GM04504 (cell line): ENCODE measurements at regions not wholly inside any gene's neighbourhood (a gene's known extent, or its start where the extent isn't known, plus 50 kb on each side); places are given as distances from the start of the nearest gene placed in this dataset.

Source experiments
- DNase-seq: peaks from one replicate; pipeline ENCODE4 v3.0.0-alpha.2; 2012; ENCODE audit warnings: low read depth

DNA sequence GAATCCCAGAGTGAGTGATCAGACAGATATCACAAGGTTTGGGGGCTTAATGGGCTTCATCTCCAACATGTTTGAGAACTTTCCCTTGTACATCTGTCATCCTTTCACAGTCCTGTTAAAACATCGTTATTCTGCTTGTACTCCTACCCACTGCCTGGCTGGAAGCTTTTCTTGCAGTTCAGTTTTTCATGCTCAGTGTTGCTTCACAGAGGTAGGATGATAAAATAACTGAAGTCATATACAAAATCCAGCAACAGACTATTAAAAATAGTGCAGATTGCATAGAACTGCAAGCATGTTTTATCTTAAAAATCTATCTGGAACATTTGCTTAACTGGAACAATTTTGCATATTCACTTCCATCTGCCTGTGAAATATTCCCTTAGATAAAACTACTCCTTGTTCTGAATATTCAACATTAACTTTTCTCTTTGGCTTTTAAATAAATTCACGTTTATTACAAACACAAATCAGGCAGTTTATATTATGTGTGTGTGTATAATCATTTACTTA, 579.6 kb upstream of the IGFBP7 start:
- no peak for DNase-seq

DNA sequence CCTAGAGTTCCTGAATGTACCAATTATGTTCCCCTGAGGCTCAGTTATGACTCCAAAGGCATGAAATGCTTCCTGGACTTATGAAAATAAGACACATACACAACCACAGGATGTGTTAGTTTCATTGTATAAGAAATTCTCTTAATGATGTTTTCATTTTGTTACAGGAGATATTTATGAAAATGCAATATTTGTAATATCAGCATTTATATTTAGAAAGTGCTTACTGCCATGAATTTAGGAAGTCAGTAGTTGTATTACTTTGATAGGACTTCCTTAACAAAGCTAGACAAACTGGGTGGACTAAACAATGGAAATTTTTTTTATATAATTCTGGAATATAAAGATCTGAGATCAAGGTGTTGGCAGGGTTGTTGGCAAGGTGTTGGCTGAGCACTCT, 572.1 kb upstream of the IGFBP7 start:
- DNase-seq, result no peak

DNA sequence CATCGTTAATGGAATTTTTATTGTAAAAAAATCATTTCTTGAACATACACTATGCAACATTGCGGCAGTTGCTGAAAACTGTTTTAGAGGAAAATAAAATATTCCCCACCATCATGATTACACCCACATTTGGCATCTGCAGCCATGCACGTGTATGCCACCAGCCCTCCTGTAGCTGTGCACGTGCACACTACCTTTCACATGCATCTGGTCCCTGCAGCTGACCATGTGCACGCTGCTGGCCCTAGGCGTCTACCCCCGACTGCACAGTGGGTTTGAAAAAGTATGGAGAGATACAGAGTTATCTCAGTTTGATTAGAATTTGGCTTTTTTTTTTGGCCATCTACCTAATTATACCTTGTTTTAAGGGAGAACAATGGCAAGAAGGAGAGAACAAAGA, 569.8 kb upstream of the IGFBP7 start:
- no peak for DNase-seq

DNA sequence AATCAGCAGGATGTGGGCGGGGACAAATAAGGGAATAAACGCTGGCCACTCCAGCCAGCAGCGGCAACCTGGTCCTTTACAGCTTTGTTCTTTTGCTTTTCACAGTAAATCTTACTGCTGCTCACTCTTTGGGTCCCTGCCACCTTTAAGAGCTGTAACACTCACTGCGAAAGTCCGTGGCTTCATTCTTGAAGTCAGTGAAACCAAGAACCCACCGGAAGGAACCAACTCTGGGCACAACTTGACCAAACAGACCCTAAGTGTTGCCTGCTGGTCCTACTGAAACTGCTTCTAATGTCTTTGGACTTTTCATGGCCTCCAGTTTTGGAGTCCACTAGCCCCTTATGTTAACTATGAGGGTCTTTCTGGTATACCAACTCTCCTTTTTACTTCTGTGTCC, 566.2 kb upstream of the IGFBP7 start:
- DNase-seq, result no peak

DNA sequence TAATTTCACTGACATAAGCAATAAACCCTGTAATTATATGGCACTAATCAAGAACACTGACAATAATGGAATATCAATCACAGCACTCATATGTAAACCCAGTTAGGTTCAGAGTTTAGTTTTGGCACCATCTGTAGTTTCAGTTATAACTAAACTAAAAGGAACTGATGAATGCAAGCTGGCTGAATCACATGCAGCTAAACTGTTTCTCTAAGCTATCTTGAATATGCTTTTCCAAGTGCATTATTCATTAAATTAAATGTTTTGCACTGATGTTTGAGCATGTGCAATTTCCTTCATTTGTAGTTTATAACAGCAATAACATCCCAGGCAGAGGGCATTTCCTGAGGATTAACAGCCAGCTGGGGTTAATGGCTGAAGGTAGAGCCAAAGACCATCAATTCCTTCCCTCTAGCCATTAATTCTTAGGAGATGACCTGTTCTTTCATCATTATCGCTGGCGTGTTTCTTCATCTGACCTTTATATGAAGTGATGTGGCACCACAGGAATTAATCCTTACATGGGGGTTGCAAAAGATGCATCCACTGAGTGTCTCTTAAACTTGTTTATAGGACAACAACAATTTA, 562.8 kb upstream of the IGFBP7 start:
- DNase-seq, result no peak

GRCh38 chr4:57668621-57669020, 558.4 kb upstream of the IGFBP7 start:
- DNase-seq, result no peak

- no peak for DNase-seq
These were observed 555.6 kb upstream of the IGFBP7 start for GRCh38 chr4:57665806-57666205.

DNA sequence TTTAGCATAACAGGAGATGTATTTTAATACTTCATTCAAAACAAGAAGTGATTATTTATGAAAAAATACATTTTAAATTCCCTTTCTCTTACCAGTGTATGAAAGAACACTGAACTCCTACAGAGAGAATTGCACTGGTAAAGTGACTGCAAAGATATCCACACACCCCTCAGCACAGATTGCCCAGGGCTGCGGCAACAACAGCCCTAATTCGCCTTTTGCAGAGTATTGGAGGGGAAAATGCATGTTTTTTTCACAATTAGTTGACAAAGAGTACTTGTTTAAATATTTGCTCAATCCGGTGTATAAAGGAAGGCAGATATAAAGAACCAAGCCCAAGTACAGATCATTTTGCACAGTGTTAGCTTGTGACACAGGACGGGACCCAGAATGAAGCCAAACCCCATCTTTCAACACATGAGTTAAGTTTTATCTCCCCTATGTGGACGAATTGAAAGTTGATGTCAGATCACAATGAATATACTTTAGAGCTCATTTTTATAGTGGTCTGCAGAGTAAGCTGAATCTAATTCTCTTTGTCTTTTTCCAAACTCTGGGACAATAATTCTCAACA, 551.4 kb upstream of the IGFBP7 start:
- no peak for DNase-seq

DNA sequence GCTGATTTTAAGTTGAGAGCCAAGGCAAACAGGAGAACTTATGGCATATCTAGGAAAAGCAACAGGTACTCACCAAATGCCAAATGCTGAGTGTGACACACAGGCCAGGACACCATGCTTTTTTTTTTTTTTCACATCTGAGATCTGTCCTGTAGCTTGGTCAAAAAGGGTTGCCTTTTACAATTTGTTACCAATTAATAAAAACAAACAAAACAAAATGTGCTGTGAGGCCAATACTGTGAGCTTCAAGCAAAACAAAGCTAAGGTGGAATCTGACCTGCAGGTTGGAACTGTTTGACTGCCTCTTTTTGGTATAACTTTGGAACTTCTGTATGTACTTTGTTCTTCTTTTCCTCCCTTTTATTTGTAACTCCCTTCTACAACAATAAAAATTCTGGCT, 548.5 kb upstream of the IGFBP7 start:
- no peak for DNase-seq

GRCh38 chr4:57658188-57658587, 548.0 kb upstream of the IGFBP7 start:
- no peak for DNase-seq

- no peak for DNase-seq
These were observed 545.2 kb upstream of the IGFBP7 start for GRCh38 chr4:57655342-57655741.

DNA sequence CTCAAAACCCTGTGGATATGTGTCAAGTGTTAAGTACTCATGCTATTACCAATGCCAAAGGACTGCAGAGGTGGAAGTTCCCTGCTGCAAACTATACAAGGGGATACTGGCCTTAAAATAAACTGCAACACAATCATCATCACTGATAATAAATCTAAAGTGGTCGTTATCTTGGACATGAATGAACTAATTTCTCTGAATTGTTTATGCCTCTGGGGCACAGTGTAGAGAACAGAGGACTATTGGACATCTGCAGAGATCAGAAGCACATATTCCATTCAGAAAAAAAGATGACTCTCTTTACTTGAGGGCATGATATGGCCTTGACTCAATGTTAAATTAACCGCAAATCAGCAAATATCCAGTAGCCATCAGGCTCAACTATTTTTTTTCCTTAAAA, 542.6 kb upstream of the IGFBP7 start:
- DNase-seq, result no peak

- DNase-seq, result no peak
These were observed 530.4 kb upstream of the IGFBP7 start for GRCh38 chr4:57640391-57641100.

- no peak for DNase-seq
These were observed 529.6 kb upstream of the IGFBP7 start for GRCh38 chr4:57639561-57640382.

DNA sequence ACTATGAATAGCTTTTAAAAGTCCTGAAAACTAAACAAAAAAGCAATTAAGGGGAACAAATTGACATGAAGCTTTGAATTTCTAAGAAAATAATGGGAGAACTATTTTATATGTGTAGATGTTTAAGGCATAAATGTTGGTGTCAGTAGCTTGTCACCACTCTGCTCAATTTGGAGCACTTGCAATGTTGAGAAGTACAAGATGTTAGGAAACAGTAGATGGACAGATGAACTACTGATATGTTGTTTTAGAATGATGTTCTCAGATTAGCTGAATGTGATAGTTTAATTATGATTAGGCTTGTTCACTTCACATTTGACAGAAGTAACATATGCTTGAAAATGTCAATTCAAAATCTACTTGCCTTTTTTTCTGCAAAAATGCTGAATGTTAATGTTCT, 525.7 kb upstream of the IGFBP7 start:
- DNase-seq, result no peak

- DNase-seq, result no peak
These were observed 523.2 kb upstream of the IGFBP7 start for GRCh38 chr4:57633212-57633859.

DNA sequence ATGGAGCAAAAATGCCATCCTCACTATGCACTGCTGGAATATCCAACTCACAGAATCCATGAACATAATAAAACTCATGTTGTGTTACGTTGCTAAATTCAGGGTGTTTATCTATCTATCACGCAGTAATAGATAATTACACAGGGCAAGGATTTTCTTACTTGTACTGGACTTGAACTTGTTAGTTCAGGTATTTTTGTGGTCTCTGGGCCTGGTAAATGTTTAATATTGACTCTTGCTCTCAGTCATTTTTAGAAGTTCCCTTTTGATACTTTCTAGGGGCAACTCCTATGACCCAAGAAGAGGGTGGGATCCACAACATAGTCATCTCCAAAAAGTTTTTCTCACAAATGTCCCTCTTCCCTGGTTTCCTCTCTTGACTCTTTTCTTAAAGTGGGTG, 522.4 kb upstream of the IGFBP7 start:
- DNase-seq, result no peak

GRCh38 chr4:57631147-57631546, 521.0 kb upstream of the IGFBP7 start:
- no peak for DNase-seq

DNA sequence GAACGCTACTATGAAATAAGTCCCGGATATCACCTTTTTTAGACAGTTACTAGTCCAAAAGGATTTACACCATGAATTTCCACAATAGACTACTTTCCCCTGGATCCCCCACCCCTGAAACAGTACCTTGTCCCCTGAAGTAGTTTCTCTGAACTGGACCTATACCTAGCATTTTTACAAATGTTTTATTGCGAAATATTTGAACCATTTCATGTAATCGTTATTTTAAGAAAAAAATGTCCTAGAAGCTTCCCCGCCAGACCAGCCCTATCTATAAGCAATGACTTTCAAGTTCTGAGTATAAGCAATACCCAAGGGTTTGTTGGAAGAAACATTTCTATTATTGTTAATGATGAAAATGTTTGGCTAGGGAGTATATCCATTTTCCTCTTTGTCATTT, 517.8 kb upstream of the IGFBP7 start:
- DNase-seq, result no peak

DNA sequence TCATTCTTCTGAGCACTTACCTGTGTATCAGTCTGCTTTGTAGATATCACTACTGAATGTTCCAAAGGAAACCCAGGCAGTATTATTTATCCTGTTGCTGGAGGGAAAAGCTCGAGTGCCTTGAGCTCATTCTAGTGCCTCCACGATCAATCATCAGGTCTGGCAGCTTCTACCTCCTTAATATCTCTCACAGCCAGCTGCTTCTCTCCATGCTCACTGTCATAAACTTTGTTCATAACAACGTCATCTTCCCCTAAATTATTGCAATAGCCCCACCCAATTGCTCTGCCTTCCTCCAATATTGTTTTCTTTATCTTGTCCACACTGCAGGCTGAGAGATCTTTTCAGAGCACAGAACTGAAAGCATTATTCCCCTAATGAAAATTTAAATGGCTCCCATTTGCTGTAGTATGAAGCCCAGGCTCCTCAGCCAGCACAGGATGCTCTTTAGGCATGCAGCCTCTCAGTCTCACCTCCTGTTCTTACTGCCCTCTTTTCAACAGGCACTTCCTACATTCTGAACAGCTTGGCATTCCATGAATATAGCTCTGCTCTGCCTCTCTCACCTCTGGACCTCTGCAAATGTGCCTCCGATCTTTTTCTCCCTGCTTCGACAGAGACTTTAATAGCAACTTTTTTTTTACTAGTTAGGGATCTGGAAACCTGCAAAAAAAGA, 504.2 kb upstream of the IGFBP7 start:
- DNase-seq, result no peak

DNA sequence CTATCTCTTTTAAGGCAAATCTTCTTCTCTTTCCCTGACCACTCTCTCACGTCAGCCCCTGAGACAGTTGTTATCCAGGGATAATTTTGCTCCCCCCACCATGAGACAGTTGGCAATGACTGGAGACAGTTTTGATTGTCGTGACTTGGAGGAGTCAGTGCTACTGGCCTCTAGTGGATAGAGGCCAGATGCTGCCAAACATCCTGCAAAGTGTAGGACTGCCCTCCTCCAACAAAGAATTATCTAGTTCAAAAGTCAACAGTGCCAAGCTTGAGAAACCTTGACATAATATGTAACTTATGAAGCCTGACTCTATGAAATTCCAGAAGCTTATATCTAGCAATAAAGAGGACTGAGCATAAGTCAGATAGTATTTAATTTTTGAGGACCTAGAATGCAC, 502.1 kb upstream of the IGFBP7 start:
- no peak for DNase-seq
